ENCODE measurements at regions not wholly inside any gene's neighbourhood (a gene's known extent, or its start where the extent isn't known, plus 50 kb on each side); places are given as distances from the start of the nearest gene placed in this dataset.
A peak's percentile ranks its signal among the peaks of the same experiment; 100 is the strongest.

GRCh38 chr12:4014858-4015224 is 141.6 kb upstream of the PARP11 start:
- DNase-seq (ENCODE audit: low spot score): no peak
- intact Hi-C loops (cut with DNase I): no loop called here

GRCh38 chr12:4014444-4014843 is 141.2 kb upstream of the PARP11 start:
- DNase-seq (ENCODE audit: low spot score): no peak
- intact Hi-C loops (cut with DNase I): no loop called here

- intact Hi-C loops (cut with DNase I): no loop called here
- no peak for DNase-seq (ENCODE audit: low spot score)
These were observed 140.1 kb upstream of the PARP11 start for GRCh38 chr12:4012977-4013968.

- intact Hi-C loops (cut with DNase I): no loop called here
- DNase-seq (ENCODE audit: low spot score): no peak
These were observed 138.9 kb upstream of the PARP11 start for GRCh38 chr12:4012073-4012472.

GRCh38 chr12:4011597-4011996 is 138.4 kb upstream of the PARP11 start:
- DNase-seq (ENCODE audit: low spot score): peak; percentile 16
- intact Hi-C loops (cut with DNase I): no loop called here

GRCh38 chr12:4009979-4010704 is 136.9 kb upstream of the PARP11 start:
- intact Hi-C loops (cut with DNase I): loop anchor here in 1 of 2 donors (10.0 kb wide), 1 partner anchor 265 kb away; the partner anchor contains the start of gene CCND2
- DNase-seq (ENCODE audit: low spot score): peak; percentile 5

GRCh38 chr12:4006743-4007142 is 133.5 kb upstream of the PARP11 start:
- intact Hi-C loops (cut with DNase I): loop anchor here in 1 of 2 donors (10.0 kb wide), 1 partner anchor 268 kb away; the partner anchor contains the start of gene CCND2
- DNase-seq (ENCODE audit: low spot score): peak; percentile 31

- intact Hi-C loops (cut with DNase I): loop anchor here in 1 of 2 donors (10.0 kb wide), 1 partner anchor 269 kb away; the partner anchor contains the start of gene CCND2
- no peak for DNase-seq (ENCODE audit: low spot score)
These were observed 132.7 kb upstream of the PARP11 start for GRCh38 chr12:4005851-4006430.

GRCh38 chr12:4003576-4003975 is 130.4 kb upstream of the PARP11 start:
- peak; percentile 20 for DNase-seq (ENCODE audit: low spot score)
- intact Hi-C loops (cut with DNase I): loop anchor here in 1 of 2 donors (10.0 kb wide), 1 partner anchor 271 kb away; the partner anchor contains the start of gene CCND2

- intact Hi-C loops (cut with DNase I): loop anchor here in 1 of 2 donors (10.0 kb wide), 1 partner anchor 272 kb away; the partner anchor contains the start of gene CCND2
- no peak for DNase-seq (ENCODE audit: low spot score)
These were observed 129.4 kb upstream of the PARP11 start for GRCh38 chr12:4002601-4003000.

- DNase-seq (ENCODE audit: low spot score): peak; percentile 6
- intact Hi-C loops (cut with DNase I): loop anchor here in 1 of 2 donors (10.0 kb wide), 1 partner anchor 273 kb away; the partner anchor contains the start of gene CCND2
These were observed 128.6 kb upstream of the PARP11 start for GRCh38 chr12:4001841-4002240.

- DNase-seq (ENCODE audit: low spot score): no peak
- intact Hi-C loops (cut with DNase I): loop anchor here in 1 of 2 donors (10.0 kb wide), 1 partner anchor 274 kb away; the partner anchor contains the start of gene CCND2
These were observed 127.8 kb upstream of the PARP11 start for GRCh38 chr12:4001031-4001430.

GRCh38 chr12:3999904-4000303 is 126.7 kb upstream of the PARP11 start:
- intact Hi-C loops (cut with DNase I): loop anchor here in 1 of 2 donors (1.0 to 10.0 kb wide), 2 partner anchors 41 to 275 kb away; partner anchors contain the start of gene CCND2
- DNase-seq (ENCODE audit: low spot score): no peak

GRCh38 chr12:3998968-3999792 is 126.0 kb upstream of the PARP11 start:
- no peak for DNase-seq (ENCODE audit: low spot score)
- intact Hi-C loops (cut with DNase I): loop anchor here in 1 of 2 donors (1.0 kb wide), 1 partner anchor 42 kb away; no protein-coding TSS in a partner anchor

- intact Hi-C loops (cut with DNase I): no loop called here
- no peak for DNase-seq (ENCODE audit: low spot score)
These were observed 125.2 kb upstream of the PARP11 start for GRCh38 chr12:3998397-3998796.

- DNase-seq (ENCODE audit: low spot score): no peak
- intact Hi-C loops (cut with DNase I): no loop called here
These were observed 123.1 kb upstream of the PARP11 start for GRCh38 chr12:3996322-3996721.

GRCh38 chr12:3995306-3995705 is 122.1 kb upstream of the PARP11 start:
- no peak for DNase-seq (ENCODE audit: low spot score)
- intact Hi-C loops (cut with DNase I): no loop called here

GRCh38 chr12:3994500-3994899 is 121.3 kb upstream of the PARP11 start:
- DNase-seq (ENCODE audit: low spot score): no peak
- intact Hi-C loops (cut with DNase I): loop anchor here in 1 of 2 donors (5.0 kb wide), 1 partner anchor 283 kb away; no protein-coding TSS in a partner anchor
